GM18502 (cell line): ENCODE measurements at regions not wholly inside any gene's neighbourhood (a gene's known extent, or its start where the extent isn't known, plus 50 kb on each side); places are given as distances from the start of the nearest gene placed in this dataset.
"Not testable (repeated sequence)": the region's sequence is repeated elsewhere in the genome, so short reads cannot be mapped to it uniquely, and the experiment has no call there.

Experiments used
- ATAC-seq: cut with Tn5 transposase; IDR thresholded peaks from one replicate; pipeline ENCODE4 v1.9.1; 2021; ENCODE audit warnings: mild to moderate bottlenecking; ENCODE audit not compliant: unreplicated experiment, poor library complexity

- not testable (repeated sequence) for ATAC-seq
Observed at GRCh38 chr16:29193248-29193574, 208.4 kb downstream of the LAT start.

DNA sequence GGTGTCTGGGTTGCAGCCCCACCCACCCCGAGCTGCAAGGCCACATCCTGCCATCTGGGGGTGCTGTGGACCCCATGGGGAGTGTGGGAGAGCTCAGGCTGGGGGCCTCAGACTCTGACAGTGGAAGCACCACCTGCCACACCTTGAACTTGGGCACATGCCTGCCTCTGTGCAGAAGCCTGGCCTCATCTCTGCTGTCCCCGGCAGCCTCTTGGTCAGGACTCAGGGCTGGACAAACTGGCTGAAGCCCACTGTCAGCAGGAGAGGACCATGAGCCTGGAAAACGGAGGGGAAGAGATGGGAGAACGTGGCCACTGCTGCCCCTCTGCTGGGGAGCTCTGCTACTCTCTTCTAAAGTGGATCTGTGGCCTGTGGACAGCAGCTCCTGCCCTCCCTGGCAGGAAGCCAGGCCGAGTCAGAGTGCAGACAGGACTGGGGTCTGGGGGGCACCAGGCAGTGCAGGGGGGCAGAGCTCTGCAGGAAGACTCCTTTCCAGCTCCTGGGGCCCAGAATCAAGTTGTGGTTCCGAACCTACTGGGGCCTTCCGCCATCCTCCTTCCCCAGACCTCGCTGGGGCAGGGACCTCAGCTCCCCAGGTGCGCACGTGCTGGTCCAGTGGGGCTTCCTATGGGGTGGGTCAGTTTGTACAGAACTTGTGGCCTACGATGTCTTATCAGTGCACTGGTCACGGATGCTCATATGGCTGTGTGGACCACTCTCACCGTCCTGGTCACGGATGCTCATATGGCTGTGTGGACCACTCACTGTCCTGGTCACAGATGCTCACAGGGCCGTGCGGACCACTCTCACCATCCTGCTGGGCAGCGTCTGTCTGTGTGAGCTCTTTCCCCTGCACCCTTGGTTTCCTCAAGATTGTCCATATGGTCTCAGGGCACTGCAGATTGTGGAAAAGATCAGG lies 207.7 kb downstream of the LAT start:
- no peak for ATAC-seq

DNA sequence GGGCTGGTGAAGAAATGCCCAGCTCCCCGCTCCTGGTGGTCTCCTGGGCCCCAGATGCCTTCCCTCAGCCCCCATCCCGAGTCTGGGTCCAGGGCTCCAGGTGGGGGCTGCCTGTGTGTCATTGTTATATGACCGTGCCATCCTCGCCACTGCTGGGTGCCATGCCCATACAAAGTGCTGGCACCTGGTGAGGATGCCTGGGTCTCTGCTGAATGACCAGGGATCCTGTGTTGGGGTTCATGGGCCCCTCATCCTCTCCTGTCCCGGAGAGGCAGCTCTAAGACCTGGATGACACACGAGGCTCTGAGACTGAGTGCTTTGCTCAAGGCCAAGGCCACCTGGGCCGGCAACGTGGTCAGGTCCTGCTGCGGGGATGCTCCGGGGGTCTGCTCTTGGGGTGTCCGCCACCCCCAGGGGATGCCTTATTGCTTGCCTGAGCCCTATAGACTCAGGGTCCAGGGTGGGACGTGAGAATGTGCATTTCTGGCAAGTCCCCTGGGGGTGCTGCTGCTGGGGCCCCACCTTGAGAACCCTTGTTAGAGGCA lies 206.9 kb downstream of the LAT start:
- not testable (repeated sequence) for ATAC-seq

- ATAC-seq: not testable (repeated sequence)
Observed at GRCh38 chr16:29190553-29191431, 205.9 kb downstream of the LAT start.

GRCh38 chr16:29188806-29189205 lies 204.0 kb downstream of the LAT start:
- ATAC-seq: not testable (repeated sequence)

GRCh38 chr16:29186306-29187220 lies 201.7 kb downstream of the LAT start:
- ATAC-seq: not testable (repeated sequence)

- ATAC-seq: not testable (repeated sequence)
Observed at GRCh38 chr16:29185872-29186271, 201.0 kb downstream of the LAT start.

DNA sequence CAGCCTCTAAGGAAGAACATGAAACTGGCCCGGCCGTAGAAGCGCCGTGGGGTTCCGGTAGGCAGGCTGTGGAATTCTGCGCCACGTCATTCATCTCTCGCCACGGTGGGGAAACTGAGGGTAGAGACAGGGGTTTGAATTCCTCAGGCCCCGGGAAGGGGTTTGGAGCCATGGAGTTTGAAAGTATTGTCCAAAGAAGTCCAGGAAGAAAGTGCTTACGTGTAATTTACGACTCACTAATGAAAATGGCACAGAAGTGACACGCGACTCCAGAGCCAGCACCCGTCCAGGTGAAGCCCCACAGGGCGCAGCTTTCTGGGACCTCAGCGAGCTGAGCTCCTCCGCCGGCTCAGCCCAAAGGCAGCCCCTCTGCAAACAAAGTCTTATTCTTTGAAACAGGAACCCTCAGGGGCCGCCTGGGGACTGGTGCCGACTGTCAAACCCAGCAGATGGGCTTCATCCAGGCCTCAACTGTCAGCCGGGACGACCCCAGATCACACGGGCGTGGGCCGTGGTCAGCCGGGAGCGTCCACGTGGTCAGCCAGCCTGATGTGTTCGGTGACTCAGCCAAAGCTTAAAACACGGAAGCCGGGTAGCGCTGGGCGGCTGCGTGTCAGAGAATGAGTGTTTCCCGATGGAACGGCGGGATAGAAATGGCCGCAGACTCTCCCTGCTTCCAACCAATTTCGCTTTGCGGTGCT lies 200.0 kb downstream of the LAT start:
- not testable (repeated sequence) for ATAC-seq

- ATAC-seq: not testable (repeated sequence)
Observed at GRCh38 chr16:29182940-29183868, 198.4 kb downstream of the LAT start.

DNA sequence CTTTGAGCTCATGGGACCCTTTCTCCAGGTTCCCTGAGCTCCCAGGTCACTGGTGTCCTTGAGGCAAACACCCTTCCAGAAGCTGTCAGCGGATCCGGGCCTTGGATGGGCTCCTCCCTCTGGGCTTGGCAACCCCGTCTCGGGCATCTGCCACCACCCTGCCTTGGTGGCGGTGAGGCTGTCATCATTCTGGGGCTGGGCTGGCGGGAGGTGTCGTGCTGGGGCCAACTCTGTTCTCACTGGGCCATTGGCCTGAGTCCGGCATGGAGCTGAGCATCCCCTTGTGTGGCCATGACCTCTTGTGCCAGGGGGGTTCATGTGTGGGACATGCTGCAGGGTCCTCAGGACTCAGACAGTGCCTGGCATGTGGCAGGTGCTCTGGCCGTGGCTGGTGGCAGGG lies 197.6 kb downstream of the LAT start:
- ATAC-seq: no peak

- ATAC-seq: not testable (repeated sequence)
Observed at GRCh38 chr16:29181921-29182411, 197.1 kb downstream of the LAT start.

- ATAC-seq: not testable (repeated sequence)
Observed at GRCh38 chr16:29181254-29181780, 196.5 kb downstream of the LAT start.

- not testable (repeated sequence) for ATAC-seq
Observed at GRCh38 chr16:29180206-29180600, 195.4 kb downstream of the LAT start.

DNA sequence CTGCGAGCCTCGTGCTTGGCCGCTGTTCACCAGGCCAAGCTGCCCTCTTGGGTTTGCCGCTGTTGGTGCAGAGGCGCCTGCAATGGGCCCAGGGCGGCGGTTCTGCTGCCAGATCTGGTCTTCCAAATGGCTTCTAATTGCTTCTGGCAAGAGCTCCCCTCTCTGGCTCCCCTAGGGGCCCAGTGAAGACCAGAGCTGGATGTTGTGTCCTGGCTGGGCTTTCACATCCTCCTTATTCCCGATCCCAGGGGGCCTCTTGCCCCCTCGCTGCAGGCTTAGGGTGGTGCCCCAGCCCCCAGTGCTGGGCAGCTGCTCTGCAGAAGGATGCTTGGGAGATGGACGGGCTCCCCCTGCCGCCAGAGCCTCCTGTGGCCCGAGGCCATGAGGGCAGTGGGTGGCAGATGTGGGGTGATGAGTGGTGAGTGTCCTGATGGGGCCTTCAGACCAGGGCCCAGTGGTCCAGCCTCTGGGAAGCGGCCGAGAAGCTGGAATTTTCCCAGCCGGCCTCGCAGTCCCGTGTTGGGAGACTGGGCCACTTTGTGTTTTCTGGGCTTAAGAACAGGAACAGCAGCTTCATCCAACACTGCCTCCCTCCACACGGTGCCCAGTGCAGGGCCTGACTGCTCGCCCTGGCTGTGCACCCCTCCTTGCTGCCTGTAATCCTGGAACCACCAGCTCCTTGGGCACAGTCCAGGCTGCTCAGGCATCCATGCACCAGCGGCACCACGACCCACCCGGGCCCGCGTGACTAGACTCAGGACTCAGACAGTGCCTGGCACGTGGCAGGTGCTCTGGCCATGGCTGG lies 194.8 kb downstream of the LAT start:
- ATAC-seq: not testable (repeated sequence)

- ATAC-seq: not testable (repeated sequence)
Observed at GRCh38 chr16:29177888-29178726, 193.3 kb downstream of the LAT start.
